ENCODE measurements at regions not wholly inside any gene's neighbourhood (a gene's known extent, or its start where the extent isn't known, plus 50 kb on each side); places are given as distances from the start of the nearest gene placed in this dataset.

DNA sequence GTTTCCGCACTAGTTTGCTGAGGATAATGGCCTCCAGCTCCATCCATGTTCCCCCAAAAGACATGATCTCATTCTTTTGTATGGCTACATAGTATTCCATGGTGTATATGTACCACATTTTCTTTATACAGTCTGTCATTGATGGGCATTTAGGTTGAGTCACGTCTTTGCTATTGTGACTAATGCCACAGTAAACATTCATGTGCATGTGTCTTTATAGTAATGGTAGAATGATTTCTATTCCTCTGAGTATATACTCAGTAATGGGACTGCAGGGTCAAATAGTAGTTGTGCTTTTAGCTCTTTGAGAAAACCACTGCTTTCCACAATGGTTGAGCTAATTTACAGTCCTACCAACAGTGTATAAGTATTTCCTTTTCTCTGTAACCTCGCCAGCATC is 78.3 kb upstream of the BCL9 start:
- ATAC-seq, result peak; percentile 99
- peak overlapping the region; percentile 24 for H3K4me2 ChIP-seq (ENCODE audit: low read length)
- H4K20me1 ChIP-seq (ENCODE audit: low read length), result no peaks in the 10 kb centered on the region
- no peaks in the 10 kb centered on the region for H3K27me3 ChIP-seq (ENCODE audit: low read length)
- ChIA-PET POLR2A (ENCODE audit: unreplicated experiment) (no interaction called here), CTCF (no interaction called here)
- intact Hi-C loops (cut with micrococcal nuclease), result no loop called here
- no peak overlapping the region for H3K9ac ChIP-seq (ENCODE audit: low read length)
- no peaks in the 10 kb centered on the region for H3K9me2 ChIP-seq (replicated peaks; ENCODE audit: low read length)
- H3F3A ChIP-seq (ENCODE audit: low read length, unreplicated experiment), result no peaks in the 10 kb centered on the region
- H3K27ac ChIP-seq (ENCODE audit: low read length), result peak overlapping the region; percentile 68
- no peaks in the 10 kb centered on the region for H3K36me3 ChIP-seq (ENCODE audit: low read depth, low read length)
- TF ChIP-seq EZH2 (IDR thresholded peaks at IDR 0.05; ENCODE audit: low read length, unreplicated experiment) (no peak), EZH2phosphoT487 (IDR thresholded peaks at IDR 0.05; ENCODE audit: borderline replicate concordance, low read length) (no peak)
- TF ChIP-seq, protein P1, sequence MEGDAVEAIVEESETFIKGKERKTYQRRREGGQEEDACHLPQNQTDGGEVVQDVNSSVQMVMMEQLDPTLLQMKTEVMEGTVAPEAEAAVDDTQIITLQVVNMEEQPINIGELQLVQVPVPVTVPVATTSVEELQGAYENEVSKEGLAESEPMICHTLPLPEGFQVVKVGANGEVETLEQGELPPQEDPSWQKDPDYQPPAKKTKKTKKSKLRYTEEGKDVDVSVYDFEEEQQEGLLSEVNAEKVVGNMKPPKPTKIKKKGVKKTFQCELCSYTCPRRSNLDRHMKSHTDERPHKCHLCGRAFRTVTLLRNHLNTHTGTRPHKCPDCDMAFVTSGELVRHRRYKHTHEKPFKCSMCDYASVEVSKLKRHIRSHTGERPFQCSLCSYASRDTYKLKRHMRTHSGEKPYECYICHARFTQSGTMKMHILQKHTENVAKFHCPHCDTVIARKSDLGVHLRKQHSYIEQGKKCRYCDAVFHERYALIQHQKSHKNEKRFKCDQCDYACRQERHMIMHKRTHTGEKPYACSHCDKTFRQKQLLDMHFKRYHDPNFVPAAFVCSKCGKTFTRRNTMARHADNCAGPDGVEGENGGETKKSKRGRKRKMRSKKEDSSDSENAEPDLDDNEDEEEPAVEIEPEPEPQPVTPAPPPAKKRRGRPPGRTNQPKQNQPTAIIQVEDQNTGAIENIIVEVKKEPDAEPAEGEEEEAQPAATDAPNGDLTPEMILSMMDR (conservative IDR thresholded peaks at IDR 0.05; ENCODE audit: low read depth, low read length), result no peak
- no peak overlapping the region for H2AFZ ChIP-seq (ENCODE audit: low read length)
- H3K4me1 ChIP-seq (ENCODE audit: insufficient read depth, low read length), result peaks cover 8% of the 10 kb centered on the region; the same call in 1 of the 2 replicates
- no peak overlapping the region for H3K4me3 ChIP-seq (ENCODE audit: low read length)
- H3K79me2 ChIP-seq (ENCODE audit: low read length), result no peaks in the 10 kb centered on the region
- BruUV-seq (replicated peaks), result no TSS peak
- DNase-seq, result peak; percentile 72
- peaks cover 21% of the 10 kb centered on the region for H3K9me3 ChIP-seq (ENCODE audit: low read length)

- Histone ChIP-seq H2AFZ (ENCODE audit: low read length) (no peak overlapping the region), H3K27ac (ENCODE audit: low read length) (no peak overlapping the region), H3K4me3 (ENCODE audit: low read length) (no peak overlapping the region), H3K79me2 (ENCODE audit: low read length) (no peaks in the 10 kb centered on the region), H3K9me2 (replicated peaks; ENCODE audit: low read length) (no peaks in the 10 kb centered on the region), H3K4me1 (ENCODE audit: insufficient read depth, low read length) (peaks cover 8% of the 10 kb centered on the region; the same call in 1 of the 2 replicates), H3K9ac (ENCODE audit: low read length) (no peak overlapping the region), H4K20me1 (ENCODE audit: low read length) (no peaks in the 10 kb centered on the region), H3K4me2 (ENCODE audit: low read length) (no peak overlapping the region), H3K27me3 (ENCODE audit: low read length) (no peaks in the 10 kb centered on the region), H3K36me3 (ENCODE audit: low read depth, low read length) (no peaks in the 10 kb centered on the region), H3F3A (ENCODE audit: low read length, unreplicated experiment) (no peaks in the 10 kb centered on the region), H3K9me3 (ENCODE audit: low read length) (peaks cover 21% of the 10 kb centered on the region)
- ChIA-PET POLR2A (ENCODE audit: unreplicated experiment) (no interaction called here), CTCF (no interaction called here)
- ATAC-seq (no peak), DNase-seq (no peak)
- TF ChIP-seq, protein P1 (conservative IDR thresholded peaks at IDR 0.05; ENCODE audit: low read depth, low read length), result no peak
- TF ChIP-seq EZH2phosphoT487 (IDR thresholded peaks at IDR 0.05; ENCODE audit: borderline replicate concordance, low read length) (no peak), EZH2 (IDR thresholded peaks at IDR 0.05; ENCODE audit: low read length, unreplicated experiment) (no peak)
- no TSS peak for BruUV-seq (replicated peaks)
- intact Hi-C loops (cut with micrococcal nuclease), result no loop called here
These were observed 74.8 kb upstream of the BCL9 start for GRCh38 chr1:147466543-147466942.

DNA sequence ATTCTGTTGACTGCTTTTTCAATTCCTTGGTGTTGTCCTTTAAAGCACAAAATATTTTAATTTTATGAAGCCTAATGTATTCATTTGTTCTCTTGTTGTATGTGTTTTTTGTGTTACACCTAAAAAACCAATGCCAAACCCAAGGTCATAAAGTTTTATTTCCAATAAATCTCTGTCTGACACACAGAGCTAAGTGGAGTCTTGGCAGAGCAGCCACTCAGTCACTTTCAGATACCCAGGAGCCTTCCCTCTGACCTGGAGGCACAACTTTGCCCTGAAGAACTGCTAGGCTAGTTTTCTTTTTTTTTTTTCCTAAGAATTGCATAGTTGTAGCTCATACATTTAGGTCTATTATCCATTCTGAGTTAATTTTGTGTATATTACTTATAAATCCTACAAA is 71.2 kb upstream of the BCL9 start:
- no peak overlapping the region for H3K27ac ChIP-seq (ENCODE audit: low read length)
- no peak overlapping the region for H3K4me3 ChIP-seq (ENCODE audit: low read length)
- ChIA-PET POLR2A (ENCODE audit: unreplicated experiment) (interaction anchor here (0.6 kb wide), 2 partner anchors 368 to 371 kb away, joined by 4 read pairs; no protein-coding TSS in a partner anchor), CTCF (interaction anchor here (0.6 kb wide), 1 partner anchor 196 kb away, joined by 3 read pairs; no protein-coding TSS in a partner anchor)
- DNase-seq (no peak), ATAC-seq (peak; percentile 86)
- H3K79me2 ChIP-seq (ENCODE audit: low read length), result no peaks in the 10 kb centered on the region
- H3K4me2 ChIP-seq (ENCODE audit: low read length), result no peak overlapping the region
- H3K9me3 ChIP-seq (ENCODE audit: low read length), result peaks cover 21% of the 10 kb centered on the region
- no peak overlapping the region for H2AFZ ChIP-seq (ENCODE audit: low read length)
- H3K9ac ChIP-seq (ENCODE audit: low read length), result no peak overlapping the region
- no peaks in the 10 kb centered on the region for H3K36me3 ChIP-seq (ENCODE audit: low read depth, low read length)
- peaks cover 2% of the 10 kb centered on the region for H3F3A ChIP-seq (ENCODE audit: low read length, unreplicated experiment)
- H3K9me2 ChIP-seq (replicated peaks; ENCODE audit: low read length), result no peaks in the 10 kb centered on the region
- H4K20me1 ChIP-seq (ENCODE audit: low read length), result no peaks in the 10 kb centered on the region
- H3K27me3 ChIP-seq (ENCODE audit: low read length), result no peaks in the 10 kb centered on the region
- H3K4me1 ChIP-seq (ENCODE audit: insufficient read depth, low read length), result peaks cover 23% of the 10 kb centered on the region
- no peak for TF ChIP-seq EZH2phosphoT487 (IDR thresholded peaks at IDR 0.05; ENCODE audit: borderline replicate concordance, low read length)
- TF ChIP-seq, protein P1 (conservative IDR thresholded peaks at IDR 0.05; ENCODE audit: low read depth, low read length), result no peak
- no peak for TF ChIP-seq EZH2 (IDR thresholded peaks at IDR 0.05; ENCODE audit: low read length, unreplicated experiment)
- BruUV-seq (replicated peaks), result no TSS peak
- intact Hi-C loops (cut with micrococcal nuclease), result loop anchor here (5.0 kb wide), 1 partner anchor 178 kb away; no protein-coding TSS in a partner anchor
